Activated CD4-positive, alpha-beta T cell treated with anti-CD3 and anti-CD28 coated beads, Interleukin-2, Interleukin-6, amounts not matched to agents 100 ng/mL and 50 ng/mL, durations not matched to agents 16 hours and 8 hours (primary cell): ENCODE measurements at regions not wholly inside any gene's neighbourhood (a gene's known extent, or its start where the extent isn't known, plus 50 kb on each side); places are given as distances from the start of the nearest gene placed in this dataset.

Source experiments
- DNase-seq: peaks from one replicate; pipeline ENCODE4 v3.0.0-alpha.2; 2020

DNA sequence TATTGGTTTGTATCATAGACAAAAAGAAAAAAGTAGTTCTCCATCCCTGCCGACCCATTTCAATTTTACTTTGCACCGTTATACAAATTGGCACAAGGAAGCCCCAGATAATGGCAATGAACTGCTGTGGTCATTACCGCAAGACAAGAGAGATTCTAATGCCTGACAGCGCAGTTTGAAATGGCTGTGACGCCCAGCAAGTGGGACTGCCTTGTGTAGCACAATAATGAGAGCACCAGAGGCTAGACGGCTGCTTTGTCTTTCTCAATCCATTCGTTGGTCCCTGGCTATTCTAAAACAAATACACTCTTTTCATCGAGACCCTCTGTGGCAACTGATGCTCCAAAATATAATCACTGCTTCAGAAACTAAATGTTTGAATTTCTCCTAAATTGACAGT, 192.4 kb upstream of the NEIL3 start:
- no peak for DNase-seq

DNA sequence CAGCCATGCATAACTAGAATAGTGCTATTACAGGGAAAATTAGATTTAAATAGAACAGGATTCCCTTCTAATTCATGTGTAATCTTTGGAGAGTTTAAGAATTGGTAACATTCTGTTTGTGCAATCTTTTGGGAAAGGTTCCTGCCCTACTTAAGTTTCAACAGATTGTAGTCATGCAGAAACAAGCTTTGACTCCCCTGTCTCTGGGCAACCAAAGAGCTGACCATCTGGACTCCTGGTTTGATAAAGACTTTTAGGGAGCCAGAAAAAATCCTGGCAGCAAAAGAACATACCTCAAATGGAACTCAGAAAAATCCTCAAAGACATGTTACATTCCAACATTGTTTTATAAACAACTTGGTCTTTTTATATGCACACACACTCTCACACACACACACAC, 191.1 kb upstream of the NEIL3 start:
- DNase-seq, result no peak

DNA sequence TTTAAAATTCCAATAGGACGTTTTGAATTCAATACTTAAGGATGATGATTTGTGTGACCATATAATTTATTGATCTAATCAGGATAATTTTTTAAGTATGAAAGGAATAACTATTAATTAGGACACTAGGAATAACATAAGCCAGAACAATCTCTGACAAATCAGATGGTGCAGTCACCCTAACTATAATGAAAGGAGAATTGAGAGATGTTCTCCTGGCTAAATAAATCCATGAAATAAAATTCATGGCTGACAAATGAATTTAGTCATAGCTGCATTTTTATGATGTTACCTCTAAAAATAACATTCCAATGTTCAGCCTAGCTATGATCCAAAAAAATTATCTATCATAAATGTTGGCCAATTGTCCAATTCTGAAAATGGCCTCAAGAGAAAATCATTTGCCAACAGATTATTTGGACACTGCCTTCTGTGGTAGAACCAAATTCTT, 190.6 kb upstream of the NEIL3 start:
- DNase-seq, result no peak

DNA sequence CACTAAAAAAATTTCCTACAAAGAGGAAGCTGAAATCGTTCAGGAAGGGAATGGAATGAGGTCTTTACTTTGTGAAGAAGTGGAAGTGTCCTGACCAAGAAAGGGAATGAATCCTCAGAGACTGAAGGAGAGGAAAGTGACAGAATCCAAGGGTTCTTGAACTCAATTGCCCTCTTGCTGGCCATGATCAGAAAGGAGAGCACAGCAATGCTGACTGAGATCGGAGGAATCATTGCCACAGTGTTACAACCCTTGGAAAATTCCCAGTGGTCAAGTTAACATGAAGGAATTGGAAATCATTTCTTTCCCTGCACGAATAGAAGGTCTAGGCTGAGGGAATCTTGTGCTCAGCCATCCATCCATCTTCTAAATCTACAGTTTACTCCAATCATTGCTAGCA, 190.0 kb upstream of the NEIL3 start:
- no peak for DNase-seq

DNA sequence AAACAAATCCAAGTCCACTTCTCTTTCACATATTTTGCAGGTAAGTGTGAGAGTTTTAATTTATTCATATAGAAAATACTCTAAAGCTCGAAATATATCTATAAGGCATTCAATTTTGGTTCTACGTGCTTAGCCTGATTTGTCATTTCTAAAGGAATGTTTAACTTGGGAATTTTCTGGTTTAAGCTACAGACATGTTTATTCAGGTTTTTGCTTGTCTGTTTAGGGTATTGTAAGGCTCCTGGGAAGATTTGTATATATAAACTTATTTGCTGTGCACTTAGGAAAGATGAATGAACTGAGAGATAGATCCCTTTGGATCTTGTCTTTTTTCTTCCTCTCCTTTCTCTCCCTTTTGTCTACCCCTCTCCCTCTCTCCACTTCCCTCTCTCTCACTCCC, 185.9 kb upstream of the NEIL3 start:
- no peak for DNase-seq

DNA sequence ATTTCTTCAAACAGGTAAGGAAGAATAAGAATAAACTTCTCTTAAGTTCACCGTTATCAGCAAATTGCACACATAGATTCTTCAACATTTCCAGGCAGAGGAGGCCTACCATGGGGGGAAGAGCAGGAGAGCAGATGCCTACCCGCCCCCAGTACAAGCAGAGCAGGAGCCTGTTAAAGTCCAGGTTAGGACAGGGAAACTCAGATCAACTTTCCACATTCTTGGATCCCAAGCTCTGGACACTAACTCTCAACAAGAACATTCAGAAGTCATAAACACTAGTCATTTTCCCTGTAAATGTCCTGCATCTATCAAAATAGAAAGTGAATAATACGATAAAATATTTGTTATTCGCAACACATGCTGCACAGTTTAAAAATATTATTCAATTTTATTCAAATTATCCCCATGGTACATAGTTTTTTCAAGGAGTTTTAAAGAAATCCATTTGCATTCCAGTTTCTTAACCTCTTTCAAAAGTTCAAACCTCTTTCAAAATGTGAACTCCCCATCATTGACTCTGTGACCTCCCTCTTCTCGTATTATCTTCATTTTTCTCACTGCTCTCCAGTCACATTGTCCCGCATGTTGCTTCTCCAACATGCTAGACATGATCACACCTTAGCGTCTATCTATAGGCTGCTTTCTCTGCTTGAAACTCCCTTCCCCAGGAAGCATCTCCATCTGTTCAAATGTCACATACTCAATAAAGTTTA, 185.2 kb upstream of the NEIL3 start:
- DNase-seq, result no peak

DNA sequence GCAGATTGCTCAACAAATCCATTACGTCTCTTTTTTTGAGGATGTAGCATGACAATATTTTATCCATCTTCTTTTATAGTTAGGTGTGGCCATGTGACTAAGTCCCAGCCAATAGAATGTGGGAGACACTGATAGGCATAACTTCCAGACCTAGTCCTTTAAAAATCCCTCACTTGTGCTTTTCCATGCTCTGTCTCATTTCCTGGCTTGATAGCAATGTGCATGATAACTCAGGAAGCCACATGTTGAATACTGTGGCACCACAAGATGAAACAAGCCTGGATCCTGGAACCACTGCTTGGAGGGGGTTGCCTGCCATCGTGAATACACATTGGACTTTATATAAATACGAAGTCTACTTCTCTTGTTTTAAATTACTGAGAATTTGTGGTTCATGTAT, 184.0 kb upstream of the NEIL3 start:
- DNase-seq, result no peak

DNA sequence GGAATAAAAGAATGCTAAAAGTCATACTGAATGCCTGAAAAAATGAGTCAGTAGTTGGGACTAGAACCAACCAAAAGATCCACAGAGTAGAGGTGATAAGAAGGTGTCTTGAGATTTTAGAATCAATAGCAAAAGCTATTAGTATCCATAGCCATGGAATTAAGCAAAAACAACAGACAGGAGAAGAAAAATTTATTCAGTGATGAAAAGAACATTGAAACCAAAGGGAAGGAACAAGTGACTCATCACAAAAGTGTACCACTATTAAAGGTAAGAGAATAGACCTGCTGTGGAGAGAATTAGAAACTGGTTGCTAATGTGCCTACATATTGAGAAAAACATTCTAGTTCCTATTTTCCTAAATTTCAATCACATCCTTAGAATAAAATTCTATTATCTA, 182.0 kb upstream of the NEIL3 start:
- DNase-seq, result no peak

DNA sequence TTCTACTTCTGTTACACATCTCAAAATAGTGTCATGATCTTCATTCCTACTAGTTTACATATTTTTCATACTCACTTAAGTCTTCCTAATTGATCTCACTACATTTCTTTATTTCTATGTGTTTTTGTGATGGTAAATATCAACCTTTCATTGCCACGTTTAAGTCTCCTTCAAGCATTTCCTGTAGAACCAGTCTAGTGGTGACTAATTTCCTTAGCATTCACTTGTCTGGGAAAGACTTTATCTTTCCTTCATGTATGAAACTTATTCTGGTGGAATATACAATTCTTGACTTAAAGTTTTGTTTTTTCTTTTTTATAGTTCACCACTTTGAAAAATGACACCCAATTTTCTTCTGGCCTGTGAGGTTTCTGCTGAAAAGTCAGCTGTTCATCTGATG, 181.4 kb upstream of the NEIL3 start:
- DNase-seq, result no peak

DNA sequence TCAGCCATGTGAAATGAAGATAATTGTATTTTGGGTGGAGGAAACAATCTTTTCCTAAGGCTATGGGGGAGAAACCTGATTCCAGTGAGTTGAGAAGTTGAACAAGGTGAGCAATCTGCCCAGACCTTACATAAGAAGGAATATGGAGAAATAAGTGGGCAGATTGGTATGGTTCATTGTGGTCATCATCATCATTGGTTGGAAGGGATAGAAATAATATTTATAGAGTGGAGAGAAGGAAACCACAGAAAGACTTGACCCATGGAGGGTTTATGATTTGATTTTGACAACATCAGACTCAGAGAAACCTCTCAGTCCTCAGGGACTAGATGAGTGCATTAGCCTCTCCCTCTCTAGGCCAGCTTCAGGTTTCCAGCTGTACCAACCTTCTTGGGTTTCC, 177.9 kb upstream of the NEIL3 start:
- no peak for DNase-seq

DNA sequence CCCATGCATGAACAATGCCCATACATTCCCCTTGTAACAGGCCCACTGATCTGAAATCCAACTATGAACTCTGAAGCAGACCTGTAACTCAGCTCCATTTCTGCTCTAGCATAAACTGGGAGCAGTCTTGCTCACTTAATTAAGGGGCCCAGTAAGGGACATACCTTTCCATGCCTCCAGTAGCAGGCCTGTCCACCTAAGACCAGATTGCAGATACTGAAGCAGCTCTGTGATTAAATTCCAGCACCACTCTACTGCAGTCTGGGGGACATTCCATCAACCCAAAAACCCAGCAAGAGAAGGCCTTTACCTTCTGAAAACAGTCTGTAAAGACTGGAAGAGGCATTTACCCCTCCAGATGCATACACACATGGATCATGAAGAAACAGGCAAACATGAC, 162.0 kb upstream of the NEIL3 start:
- DNase-seq, result no peak

DNA sequence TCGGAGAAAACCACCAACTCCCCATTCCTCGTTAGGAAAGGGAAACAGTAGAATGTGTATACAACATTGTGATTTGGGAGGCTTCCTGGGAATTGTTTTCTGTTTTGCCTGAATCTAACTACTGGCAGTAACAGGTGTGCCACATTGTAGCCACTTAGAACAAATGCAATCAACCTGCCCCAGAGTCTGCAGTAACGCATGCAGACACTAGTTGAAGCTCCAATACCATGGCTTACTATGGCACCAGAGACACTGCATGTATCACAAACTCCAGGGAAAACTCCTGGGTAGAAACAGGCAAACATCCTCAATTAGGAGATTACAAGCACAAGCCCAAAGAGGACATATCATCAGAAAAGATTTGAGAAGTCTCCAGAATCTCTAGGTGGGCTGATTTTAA, 154.2 kb upstream of the NEIL3 start:
- no peak for DNase-seq

DNA sequence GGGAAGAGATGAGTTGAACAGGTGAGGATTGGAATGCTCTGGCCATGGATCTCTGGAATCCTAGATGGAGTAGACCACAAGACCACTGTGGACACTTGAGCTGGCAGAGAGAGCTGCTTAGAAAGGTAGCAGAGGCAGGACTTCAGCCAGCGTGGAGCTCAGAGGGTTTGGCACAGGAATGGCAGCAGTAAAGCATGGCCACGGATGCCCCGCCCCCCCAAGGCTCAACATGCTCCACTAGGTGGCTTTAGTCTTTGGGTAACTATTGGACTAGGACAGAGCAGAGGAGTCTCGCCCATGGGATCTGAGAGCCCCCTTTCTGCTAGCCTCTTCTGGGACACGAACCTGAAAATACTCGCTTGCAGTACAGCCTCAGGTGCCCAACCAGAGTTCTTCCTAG, 150.1 kb upstream of the NEIL3 start:
- DNase-seq, result no peak

DNA sequence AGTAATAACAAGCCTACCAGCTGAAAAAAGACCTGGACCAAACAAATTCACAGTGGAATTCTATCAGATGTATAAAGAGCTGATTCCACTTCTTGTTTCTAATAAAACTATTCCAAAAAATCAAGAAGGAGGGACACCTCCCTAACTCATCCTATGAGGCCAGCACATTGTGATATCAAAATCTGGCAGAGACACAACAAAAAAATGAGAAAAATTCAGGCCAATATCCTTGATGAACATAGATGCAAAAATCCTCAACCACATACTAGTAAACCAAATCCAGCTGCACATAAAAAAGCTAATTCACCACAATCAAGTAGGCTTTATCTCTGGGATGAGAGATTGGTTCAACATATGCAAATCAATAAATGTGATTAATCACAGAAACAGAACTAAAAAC, 147.9 kb upstream of the NEIL3 start:
- no peak for DNase-seq

DNA sequence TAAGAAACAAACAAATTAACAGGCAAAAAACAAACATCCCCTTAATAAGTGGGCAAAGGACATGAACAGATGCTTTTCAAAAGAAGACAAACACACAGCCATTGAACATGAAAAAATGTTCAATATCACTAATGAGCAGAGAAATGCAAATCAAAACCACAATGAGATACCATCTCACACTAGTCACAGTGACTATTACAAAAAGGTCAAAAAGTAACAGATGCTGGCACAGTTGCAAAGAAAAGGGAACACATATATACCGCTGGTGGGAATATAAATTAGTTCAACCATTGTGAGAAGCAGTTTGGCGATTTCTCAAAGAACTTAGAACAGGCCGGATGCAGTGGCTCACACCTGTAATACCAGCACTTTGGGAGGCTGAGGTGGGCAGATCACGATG, 146.1 kb upstream of the NEIL3 start:
- no peak for DNase-seq

DNA sequence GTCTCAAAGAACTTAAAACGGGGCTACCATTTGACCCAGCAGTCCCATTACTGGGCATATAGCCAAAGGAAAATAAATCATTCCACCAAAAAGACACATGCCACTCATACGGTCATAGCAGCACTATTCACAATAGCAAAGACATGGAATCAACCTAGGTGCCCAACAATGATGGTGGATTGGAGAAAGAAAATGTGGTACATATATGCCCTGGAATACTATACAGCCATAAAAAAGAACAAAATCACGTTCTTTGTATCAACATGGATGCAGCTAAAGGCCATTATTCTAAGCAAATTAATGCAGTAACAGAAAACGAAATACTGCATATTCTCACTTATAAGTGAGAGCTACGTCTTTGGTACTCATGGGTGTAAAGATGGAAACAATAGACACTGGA, 138.1 kb upstream of the NEIL3 start:
- no peak for DNase-seq

DNA sequence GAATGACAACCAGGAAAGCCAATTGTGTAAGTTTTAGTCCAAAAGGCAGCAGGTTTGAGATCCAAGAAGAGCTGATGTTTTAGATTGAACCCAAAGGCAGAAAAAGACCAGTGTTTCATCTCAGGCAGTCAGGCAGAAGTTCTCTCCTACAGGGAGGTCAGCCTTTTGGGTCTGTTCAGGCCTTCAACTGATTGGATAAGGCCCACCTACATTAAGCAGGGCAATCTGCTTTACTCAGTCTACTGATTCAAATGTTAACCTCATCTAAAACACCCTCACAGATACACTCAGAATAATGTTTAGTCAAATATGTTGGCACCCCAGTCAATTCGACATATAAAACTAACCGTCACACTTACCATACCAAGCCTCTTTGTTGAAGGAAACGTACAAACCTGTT, 134.2 kb upstream of the NEIL3 start:
- DNase-seq, result no peak

DNA sequence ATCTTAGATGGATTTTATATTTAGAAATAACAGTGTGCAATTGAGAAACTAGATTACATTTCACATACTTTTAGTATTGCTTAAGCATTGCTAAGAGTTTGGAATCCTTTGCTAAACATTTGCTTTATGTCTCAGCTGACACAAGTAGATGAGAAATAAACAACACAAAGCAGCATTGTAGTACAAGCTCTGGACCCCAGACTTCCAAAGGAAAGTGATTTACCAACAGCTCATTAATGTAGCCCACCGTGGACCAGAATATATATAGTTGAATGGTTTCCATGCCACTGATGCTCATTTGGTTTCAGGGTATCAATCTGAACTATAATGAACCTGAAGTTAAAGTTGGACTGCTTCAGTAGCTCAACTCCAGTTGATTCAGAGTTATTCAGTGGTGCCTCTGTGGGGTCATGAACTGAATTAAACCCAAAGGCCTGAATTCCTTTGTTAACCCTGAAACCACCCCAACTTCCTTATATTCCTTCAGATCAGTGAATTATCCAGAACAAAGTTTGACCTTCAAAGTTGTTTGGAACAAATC, 132.1 kb upstream of the NEIL3 start:
- no peak for DNase-seq

DNA sequence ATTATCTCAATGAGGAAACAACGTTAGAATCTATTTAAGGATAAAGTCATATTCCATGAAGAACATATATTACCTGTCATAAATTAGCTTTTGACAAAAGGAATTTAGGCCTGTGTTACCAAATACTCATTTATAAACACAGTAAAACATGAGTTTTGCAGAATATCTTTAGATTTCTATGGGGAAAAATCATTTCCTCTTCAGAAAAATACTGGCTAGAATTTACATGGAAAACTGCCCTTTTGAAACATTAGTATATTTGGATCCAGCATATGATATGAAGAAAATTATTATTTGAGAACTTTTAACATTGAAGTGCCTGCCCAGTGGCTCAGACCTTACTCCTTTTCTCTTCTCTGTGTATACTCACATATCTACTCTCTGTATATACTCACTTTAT, 131.4 kb upstream of the NEIL3 start:
- DNase-seq, result no peak

DNA sequence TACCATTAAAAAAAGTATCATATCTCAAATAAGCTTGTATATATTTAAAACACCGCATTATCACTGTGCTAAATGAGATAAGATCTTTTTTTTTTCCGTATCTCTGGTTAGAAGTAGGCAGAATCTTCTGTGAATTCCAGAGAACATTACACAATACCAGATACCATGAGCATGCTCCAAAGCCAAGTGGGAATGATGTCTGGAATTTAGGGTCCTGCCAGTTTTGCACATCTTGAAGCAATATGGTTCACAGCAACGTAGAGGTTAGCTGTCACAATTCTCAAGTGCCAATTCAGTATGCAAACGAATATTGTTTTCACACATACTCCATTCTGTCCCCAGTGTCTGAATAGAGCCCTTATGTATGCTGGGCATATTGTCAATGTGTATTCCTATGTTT, 127.5 kb upstream of the NEIL3 start:
- DNase-seq, result no peak

DNA sequence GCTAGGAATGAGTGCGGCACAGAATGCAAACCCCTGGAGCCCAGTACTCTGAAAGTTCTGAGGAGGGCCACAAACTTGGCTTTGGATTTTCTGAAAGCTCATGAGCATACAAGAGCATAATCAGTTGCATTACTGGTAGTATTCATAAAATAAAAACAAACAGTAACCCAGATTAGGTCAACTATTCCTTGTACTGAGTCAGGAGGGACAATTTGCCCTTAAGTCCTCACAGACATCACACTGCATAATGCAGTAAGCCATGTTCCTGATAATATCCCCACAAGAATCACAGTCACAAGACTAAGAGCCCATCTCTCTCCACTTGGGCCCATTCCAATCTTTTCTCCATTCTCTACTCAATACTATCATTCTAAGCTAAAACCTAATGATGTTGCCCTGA, 126.9 kb upstream of the NEIL3 start:
- DNase-seq, result no peak

DNA sequence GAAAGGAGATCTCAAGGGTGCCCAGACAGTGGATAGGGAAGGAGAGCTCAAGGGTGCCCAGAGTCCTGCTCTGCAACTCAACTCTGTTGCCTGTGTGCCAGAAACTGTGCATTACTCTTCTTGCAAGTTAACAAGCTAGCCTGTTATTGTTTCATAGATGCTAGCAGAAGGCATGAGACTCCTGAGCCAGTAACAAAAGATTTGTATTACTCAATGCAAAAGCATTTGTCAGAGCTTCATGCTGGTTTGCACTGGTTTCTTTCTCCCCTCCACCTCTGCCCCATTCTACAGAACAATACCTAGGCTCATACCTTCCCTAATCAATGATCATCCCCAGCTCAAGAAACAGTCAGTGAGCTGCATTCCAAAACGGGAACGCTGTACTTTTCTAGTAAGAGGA, 124.5 kb upstream of the NEIL3 start:
- DNase-seq, result no peak

DNA sequence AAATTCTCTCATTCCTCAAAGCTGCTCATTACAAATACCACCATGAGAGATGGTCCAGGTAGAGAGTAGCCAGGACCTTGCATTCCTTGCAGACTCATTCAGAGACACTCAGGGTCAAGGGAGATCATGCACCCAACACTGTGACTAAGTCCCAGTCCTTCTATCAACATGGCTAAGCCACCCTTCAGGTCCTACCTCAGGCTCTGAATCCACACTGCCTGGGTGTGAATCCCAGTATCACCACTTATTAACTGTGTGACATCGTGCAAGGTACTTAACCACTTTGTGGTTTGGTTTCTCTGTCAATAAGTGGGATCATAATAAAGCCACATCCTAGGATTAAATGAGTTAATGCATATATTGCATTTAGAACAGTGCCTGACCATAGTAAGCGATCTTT, 124.1 kb upstream of the NEIL3 start:
- no peak for DNase-seq

DNA sequence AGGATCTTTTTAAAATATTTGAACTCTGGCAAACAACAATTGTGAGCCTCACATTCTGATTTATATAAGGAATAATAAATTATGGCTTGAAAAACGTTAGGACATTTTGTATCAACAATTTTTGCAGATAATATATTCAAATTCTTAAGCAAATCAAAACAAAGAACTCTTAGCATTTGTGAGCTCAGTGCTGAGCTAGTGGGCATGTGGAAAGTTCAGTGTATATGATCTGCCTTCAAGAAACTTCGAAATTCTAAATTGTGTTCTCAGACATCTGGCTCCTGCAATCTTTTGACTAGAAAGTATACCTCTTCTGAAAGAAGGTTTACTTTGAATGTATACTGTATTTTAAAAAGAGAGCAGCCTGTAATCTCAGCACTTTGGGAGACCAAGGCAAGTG, 122.3 kb upstream of the NEIL3 start:
- no peak for DNase-seq

DNA sequence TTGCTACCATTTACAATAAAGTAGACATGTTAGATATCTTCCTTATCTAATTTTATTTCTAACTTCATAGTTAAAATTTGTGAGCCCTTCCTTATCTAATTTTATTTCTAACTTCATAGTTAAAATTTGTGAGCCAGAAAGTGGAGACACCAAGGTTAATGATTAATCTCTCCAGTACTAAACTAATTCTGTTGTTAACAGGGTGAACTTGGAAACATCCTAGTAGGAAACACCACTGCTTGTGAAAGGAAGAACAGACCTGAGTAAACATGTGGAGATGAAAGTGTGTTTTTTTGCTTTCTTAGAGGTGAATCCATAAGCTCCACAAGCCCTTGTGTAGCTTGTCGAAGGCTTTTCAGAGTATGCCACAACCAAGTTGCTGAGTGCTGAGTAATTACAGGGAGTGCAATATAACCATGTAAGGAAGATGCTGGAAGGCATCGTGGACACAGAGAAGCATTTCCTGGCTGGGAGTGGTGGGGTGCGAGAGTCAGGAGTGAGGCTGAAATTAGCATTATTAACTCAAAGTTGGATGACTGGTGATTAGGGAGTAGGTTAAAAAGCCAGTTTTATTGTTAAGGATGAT, 118.6 kb upstream of the NEIL3 start:
- no peak for DNase-seq
